ENCODE measurements at regions not wholly inside any gene's neighbourhood (a gene's known extent, or its start where the extent isn't known, plus 50 kb on each side); places are given as distances from the start of the nearest gene placed in this dataset.
"Not testable (repeated sequence)": the region's sequence is repeated elsewhere in the genome, so short reads cannot be mapped to it uniquely, and the experiment has no call there.

DNA sequence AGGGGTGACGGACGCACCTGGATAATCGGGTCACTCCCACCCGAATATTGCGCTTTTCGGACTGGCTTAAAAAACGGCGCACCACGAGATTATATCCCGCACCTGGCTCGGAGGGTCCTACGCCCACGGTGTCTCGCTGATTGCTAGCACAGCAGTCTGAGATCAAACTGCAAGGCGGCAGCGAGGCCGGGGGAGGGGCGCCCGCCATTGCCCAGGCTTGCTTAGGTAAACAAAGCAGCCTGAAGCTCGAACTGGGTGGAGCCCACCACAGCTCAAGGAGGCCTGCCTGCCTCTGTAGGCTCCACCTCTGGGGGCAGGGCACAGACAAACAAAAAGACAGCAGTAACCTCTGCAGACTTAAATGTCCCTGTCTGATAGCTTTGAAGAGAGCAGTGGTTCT lies 294.9 kb upstream of the DIO3 start:
- DNase-seq (ENCODE audit: low read depth); in situ Hi-C loops (cut with HindIII; ENCODE audit: low pct_unique_long_range_greater_than_20kb, low sequenced_read_pairs): not testable (repeated sequence)

DNA sequence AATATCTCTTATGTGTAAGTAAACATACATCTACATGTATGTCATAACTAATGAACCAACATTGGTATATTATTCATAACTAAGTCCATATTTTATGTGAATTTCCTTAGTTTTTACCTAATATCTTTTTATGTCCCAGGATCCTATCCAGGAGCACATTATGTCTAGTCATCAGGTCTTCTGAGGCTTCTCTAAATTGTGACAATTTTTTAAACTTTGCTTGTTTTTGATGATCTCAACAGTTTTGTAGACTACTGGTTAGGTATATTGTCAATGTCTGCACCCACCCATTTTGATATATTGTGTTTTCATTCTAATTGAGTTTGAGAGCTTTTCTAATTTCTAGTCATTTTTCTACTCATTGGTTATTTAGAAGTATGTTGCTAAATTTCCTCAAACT lies 288.2 kb upstream of the DIO3 start:
- DNase-seq (ENCODE audit: low read depth), result no peak
- in situ Hi-C loops (cut with HindIII; ENCODE audit: low pct_unique_long_range_greater_than_20kb, low sequenced_read_pairs), result no loop called here

DNA sequence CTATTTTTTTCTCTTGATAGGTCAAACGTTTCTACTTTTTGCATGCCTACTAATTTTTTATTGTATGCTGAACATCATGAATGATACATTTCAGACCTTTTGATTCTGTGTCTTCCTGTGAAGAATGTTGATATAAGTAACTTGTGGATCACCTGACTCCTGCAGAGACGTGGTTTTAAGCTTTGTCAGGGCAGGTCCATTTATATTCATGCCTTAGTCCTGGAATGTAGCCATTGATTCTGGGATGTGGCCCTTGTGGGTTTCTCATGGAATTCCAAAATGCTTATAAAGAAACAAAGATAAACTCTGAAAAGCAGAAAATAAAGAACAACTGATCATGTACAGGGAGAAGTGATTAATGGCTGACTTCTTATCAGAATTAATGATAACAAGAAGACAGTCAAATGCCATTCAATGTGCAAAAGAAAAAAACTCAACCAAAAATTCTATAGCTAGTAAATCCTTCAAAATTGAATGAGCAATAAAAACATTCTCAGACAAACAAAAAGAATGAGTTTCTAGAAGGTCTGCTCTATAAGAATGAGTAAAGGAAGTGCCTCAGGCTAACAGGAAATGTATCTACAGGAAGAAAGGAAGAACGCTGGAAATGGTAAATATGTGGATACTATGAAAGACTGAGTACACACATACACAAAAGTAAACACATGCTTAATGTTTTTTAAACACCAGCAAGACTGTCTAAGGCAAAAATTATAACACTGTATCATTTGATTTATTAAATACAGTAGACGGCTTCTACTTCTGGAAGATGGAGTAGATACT lies 284.8 kb upstream of the DIO3 start:
- no peak for DNase-seq (ENCODE audit: low read depth)
- in situ Hi-C loops (cut with HindIII; ENCODE audit: low pct_unique_long_range_greater_than_20kb, low sequenced_read_pairs), result no loop called here

DNA sequence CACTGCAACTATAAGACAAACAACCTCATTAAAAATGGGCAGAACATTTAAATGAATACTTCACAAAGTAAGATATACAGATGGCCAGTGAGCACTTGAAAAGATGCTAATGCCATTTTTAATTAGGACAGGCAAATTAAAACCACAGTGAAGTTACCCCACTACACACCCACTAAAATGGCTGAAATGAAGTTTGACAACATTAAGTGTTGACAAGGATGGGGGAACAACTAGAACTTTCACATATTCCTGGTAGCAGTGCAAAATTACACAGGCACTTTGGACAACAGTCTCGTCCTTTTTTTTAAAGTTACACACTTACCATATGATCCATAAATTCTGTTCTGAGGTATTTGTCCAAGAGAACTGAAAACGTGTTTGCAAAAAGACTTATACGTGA lies 278.9 kb upstream of the DIO3 start:
- in situ Hi-C loops (cut with HindIII; ENCODE audit: low pct_unique_long_range_greater_than_20kb, low sequenced_read_pairs), result no loop called here
- DNase-seq (ENCODE audit: low read depth), result no peak

DNA sequence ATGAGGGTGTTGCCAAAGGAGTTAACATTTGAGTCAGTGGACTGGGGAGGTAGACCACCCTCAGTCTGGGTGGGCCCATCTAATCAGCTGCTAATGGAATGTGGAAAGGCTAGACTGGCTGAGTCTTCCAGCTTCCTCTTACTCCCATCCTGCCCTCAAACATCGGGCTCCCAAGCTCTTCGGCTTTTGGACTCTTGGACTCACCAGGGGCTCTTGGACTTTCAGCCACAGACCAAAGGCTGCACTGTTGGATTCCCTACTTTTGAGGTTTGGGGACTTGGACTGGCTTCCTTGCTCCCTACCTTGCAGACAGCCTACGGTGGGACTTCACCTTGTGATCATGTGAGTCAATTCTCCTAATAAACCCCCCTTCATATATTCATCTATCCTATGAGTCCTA lies 276.6 kb upstream of the DIO3 start:
- in situ Hi-C loops (cut with HindIII; ENCODE audit: low pct_unique_long_range_greater_than_20kb, low sequenced_read_pairs), result no loop called here
- no peak for DNase-seq (ENCODE audit: low read depth)

DNA sequence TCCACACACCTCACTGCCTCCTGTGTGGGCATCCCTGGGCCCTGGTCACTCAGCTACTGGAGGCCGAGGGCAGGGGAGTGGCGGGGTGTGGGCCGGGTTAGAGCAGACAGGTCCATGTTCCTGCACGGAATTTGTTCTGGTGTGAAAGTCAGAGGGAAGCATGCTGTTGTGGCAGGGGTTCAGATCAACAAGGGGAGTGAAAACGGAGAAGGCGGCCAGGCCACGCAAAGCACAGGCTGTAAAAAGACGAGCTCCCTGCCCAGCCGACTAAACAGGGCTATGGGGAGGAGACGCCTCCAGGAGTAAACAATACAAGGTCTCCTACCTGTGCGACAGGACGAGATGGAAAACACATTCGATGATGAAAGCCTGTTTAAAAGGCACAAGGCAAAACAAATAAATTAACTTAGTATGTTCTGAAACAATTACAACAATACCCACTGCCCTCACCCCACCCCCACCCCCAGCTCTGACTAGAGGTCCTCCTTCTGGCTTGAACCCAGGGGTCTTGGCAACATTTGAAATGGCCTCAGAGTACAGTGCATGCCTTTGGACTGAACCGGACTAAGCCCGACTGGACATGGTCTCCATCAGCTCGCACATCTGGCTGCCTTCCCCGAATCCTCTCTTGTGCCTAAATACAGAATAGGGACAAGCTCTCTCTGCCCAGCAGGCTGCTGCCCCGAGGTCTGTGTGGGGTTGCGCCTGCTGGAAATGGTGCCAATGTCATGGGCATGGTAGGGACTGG lies 274.9 kb upstream of the DIO3 start:
- no peak for DNase-seq (ENCODE audit: low read depth)
- in situ Hi-C loops (cut with HindIII; ENCODE audit: low pct_unique_long_range_greater_than_20kb, low sequenced_read_pairs), result no loop called here

DNA sequence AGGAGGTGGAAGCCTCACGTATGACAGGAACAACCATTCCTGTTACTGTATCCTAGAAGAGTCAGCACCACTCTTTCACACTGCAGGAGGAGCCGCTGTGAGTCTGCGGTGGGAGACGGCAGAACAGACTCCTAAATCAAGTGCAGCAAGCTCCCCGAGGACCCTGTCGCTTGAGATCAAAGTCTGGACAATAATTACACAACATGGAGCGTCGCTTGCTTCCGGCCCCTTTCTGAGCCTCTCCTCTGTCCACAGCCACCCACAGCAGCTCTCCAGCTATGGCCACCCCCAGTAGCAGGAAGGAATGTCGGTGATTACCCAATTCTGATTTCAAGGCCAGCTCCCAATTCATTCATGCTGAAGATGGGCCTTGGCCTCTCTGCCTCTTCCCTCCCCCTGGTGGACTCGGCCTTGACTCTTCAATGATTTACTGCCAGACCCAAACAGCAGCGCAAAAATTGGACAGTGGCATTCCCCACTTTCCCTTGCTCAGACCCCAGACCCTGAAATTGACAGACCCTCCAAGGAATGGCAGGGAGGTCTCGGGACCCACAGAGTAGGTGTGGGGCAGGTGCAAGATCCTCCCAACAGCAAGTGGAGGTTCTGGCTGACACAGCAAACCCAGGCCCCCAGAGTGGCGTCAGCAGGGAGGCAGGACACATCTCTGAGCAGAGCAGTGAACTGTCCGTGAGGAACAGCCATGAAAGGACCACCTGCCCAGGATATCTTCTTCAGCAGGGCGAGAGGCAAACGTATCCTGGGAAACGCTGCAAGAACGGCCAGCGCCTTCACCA lies 272.7 kb upstream of the DIO3 start:
- DNase-seq (ENCODE audit: low read depth), result no peak
- in situ Hi-C loops (cut with HindIII; ENCODE audit: low pct_unique_long_range_greater_than_20kb, low sequenced_read_pairs), result no loop called here

DNA sequence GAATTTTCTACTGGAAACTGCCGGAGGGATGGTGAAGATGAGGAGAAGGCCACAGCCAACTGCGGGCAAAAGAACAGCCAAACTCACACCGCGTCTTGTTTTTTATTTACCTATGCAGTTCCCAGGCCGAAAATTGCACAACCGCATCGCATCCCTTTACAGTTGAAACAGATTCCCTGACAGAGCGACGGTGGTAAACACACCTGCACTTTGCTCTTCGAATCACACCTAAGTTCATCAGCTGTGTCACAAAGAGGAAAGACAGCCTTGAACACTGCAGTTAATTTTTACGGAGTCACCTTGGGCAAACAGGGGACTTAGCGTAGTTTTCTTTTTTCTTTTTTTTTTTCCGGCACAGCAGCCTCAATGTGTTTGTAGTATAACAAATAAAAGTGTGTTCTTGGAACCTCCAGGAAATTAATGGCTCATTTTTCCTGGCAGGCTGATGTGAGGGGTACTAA lies 272.0 kb upstream of the DIO3 start:
- DNase-seq (ENCODE audit: low read depth), result no peak
- in situ Hi-C loops (cut with HindIII; ENCODE audit: low pct_unique_long_range_greater_than_20kb, low sequenced_read_pairs), result no loop called here

DNA sequence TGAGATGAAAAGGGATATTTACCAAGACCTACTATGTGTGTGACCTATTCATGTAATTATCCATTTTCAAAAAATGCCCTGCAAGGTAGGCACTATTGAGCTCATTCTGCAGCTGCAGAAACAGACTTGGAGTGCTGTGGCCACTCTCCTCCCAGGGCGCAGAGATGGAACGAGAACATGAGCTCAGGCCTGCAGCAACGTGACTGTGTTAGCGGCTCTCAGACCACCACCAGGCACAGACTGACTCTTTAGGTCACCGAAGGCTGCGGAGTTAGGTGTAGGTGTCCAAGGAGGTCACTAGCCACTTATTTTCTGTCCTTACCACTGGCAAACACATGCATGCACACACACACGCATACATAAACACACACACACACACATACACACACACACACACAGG lies 271.4 kb upstream of the DIO3 start:
- in situ Hi-C loops (cut with HindIII; ENCODE audit: low pct_unique_long_range_greater_than_20kb, low sequenced_read_pairs), result no loop called here

DNA sequence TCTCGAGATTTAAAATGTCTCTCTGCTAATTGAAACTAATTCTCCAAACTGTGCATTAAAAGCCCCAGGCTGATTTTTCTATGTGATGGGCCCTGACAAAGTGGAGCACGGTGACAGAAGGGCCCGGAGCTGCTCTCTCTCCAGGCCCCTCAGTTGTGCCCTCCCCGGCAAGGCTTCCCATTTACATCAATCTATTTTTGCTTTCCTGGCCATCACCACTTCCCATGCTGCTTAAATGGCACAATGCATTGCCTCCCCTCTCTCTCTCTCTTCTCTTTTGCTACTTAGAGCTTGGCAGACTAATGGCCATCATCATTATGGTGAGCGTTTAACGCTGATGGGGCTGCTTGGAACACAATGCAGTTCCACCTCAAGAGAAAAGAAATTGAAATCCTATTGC lies 270.7 kb upstream of the DIO3 start:
- in situ Hi-C loops (cut with HindIII; ENCODE audit: low pct_unique_long_range_greater_than_20kb, low sequenced_read_pairs), result no loop called here
- no peak for DNase-seq (ENCODE audit: low read depth)

More for the DNA sequence above, 271.4 kb upstream of the DIO3 start:
- no peak for DNase-seq (ENCODE audit: low read depth)

DNA sequence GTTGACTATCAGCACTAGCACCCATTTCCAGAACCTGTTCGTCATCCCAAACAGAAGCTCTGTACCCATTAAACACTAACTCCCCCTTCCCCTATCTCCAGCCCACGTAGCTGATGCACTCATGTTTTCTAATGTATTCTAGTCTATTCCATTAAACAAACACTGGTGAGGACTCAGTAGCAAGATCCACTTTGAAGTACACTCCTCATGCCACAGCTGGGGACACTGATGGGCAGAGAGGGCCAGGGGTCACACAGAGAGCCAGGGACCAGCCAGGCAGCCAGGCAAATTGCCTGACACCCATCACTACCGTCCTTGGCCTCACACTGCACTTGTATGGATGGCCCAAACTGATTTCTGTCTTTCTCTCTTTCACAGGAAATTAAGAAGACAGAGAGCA lies 269.9 kb upstream of the DIO3 start:
- in situ Hi-C loops (cut with HindIII; ENCODE audit: low pct_unique_long_range_greater_than_20kb, low sequenced_read_pairs), result no loop called here
- DNase-seq (ENCODE audit: low read depth), result no peak

DNA sequence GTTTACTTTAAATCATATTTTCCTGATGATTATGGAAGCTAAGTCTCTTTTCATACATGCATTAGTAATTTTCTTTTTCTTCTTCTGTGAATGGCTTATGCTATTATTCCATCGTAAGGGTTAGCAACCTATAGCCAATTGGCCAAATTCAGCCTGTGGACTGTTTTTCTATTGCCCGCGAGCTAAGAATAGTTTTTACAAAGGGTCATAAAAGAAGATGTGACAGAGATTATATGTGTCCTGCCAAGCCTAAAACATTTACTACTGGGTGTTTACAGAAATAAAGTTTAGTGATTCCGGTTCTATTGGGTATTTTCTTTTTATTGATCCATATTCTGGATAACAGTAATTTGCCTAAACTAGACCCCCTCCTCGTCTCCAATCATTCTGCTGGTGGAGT lies 268.8 kb upstream of the DIO3 start:
- in situ Hi-C loops (cut with HindIII; ENCODE audit: low pct_unique_long_range_greater_than_20kb, low sequenced_read_pairs), result no loop called here

DNA sequence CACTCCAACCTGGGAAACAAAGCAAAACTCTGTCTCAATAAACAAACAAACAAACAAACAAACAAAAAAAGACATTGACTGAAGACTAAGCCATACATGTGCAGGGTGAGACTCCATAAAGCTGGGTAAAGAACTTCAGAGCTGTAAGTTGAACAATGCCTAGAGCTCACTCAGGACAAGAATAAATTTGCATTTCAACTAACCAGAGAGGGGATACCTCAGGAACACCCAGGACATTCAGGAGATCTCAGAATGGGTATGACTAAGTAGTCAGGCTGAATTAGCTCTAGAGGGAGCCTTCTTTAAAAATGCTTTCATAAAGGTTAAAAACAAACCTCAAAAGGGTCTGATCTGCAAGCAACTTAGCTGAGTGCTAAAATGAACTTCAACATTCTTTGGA lies 267.7 kb upstream of the DIO3 start:
- in situ Hi-C loops (cut with HindIII; ENCODE audit: low pct_unique_long_range_greater_than_20kb, low sequenced_read_pairs), result no loop called here
- DNase-seq (ENCODE audit: low read depth), result no peak

More for the DNA sequence above, 268.8 kb upstream of the DIO3 start:
- DNase-seq (ENCODE audit: low read depth), result no peak

DNA sequence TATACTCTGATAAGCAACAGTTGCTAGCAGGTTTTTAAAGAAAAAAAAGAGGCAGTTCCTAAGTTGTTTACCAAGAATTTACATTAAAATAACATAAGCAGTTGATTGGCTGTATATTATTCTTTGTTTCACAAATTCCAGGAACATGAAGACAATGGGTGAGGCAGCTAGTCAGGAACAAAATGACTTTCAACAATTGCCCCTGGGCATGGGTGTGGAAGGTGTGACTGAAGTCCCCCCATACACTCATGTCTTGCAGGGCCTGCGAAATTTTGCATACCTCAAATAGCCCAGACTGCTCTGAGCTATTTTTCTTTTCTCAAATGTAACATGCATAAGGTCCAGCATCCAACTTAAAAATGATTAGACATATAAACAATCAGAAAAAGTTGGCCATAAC lies 267.2 kb upstream of the DIO3 start:
- in situ Hi-C loops (cut with HindIII; ENCODE audit: low pct_unique_long_range_greater_than_20kb, low sequenced_read_pairs), result no loop called here
- DNase-seq (ENCODE audit: low read depth), result no peak

DNA sequence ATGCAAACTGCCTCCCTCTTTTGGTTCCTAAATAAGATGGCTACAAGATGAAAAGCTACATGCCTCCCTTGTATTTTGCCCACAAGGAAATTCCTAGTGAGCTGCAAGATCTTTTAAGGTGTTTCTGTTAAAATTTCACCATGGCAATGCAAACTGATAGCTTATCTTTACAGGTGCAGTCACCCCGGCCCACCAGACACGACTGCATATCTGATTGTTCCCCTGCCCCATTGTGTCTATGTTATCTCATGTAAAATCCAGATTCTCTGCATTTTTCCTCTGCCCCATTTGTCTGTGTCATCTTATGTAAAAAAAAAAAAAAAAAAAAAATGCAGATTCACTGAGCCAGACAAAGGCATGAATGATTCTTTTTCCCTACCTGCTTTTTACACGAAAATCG lies 261.5 kb upstream of the DIO3 start:
- DNase-seq (ENCODE audit: low read depth); in situ Hi-C loops (cut with HindIII; ENCODE audit: low pct_unique_long_range_greater_than_20kb, low sequenced_read_pairs): not testable (repeated sequence)

DNA sequence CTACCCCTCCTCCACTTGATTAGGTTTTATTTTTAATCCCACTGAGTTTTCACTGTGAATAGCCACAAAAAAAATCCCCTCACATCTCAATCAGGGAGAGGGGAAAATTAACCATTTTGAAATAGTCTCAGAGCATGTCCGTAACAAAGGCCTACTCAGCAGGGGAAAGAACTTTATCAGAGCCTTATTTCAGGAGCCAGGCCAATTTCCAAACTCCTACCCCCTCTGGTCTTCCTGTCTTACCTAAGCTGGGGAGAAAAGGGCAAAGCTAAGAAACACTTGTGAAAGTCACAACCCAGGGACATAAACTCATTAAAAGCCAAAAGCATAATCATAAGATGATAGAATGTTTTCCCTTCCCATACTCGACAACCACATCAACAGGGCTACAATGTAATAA lies 260.3 kb upstream of the DIO3 start:
- in situ Hi-C loops (cut with HindIII; ENCODE audit: low pct_unique_long_range_greater_than_20kb, low sequenced_read_pairs), result no loop called here
- no peak for DNase-seq (ENCODE audit: low read depth)

DNA sequence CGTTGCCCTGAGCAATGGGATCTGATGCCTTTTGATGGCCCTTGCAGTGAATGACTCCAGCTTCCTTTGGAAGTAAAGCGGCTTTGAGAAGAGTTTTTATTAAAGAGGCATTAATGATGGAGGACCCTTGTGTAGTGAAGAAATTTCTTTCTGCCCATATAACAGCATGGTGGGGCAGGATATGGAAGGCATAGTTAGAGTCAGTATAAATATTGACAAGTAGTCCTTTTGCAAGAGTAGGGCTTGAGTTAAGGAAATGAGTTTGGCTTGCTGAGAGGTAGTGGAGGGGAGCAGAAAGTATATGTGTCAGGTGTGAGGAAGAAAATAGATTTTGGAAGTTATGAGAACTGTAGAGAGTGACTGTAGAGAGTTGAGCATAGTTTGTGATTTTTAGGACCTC lies 254.1 kb upstream of the DIO3 start:
- DNase-seq (ENCODE audit: low read depth); in situ Hi-C loops (cut with HindIII; ENCODE audit: low pct_unique_long_range_greater_than_20kb, low sequenced_read_pairs): not testable (repeated sequence)

DNA sequence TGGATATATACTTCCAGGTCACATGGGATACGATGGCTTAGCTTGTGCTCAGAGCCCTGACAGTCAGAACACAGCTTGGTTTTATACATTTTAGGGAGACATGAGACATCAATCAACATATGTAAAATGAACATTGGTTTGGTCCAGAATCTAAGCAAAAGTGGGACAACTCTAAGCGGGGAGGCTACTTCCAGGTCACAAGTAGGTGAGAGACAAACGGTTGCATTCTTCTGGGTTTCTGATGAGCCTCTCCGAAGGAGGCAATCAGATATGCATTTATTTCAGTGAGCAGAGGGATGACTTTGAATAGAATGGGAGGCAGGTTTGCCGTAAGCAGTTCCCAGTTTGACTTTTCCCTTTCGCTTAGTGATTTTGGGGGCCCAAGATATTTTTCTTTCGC lies 250.1 kb upstream of the DIO3 start:
- DNase-seq (ENCODE audit: low read depth); in situ Hi-C loops (cut with HindIII; ENCODE audit: low pct_unique_long_range_greater_than_20kb, low sequenced_read_pairs): not testable (repeated sequence)

DNA sequence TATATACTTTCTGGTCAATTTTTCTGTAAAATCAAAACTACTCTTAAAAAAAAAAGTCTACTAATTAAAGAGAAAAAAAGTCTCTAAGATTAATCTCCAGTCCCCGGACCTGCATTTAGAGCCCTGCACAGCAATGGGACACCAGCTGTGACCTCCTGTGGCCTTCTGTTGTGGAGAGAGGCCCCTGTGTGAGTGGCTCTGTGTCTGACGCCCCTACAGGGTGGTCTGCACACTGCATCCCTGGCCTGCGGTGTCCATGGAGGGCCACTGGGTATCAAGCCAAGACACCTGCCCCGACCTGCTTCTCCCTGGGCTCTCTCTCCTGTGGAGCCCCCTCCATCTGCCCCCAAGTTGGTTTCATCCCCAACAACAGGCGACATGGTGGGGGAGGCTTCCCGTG lies 248.0 kb upstream of the DIO3 start:
- in situ Hi-C loops (cut with HindIII; ENCODE audit: low pct_unique_long_range_greater_than_20kb, low sequenced_read_pairs), result no loop called here
- DNase-seq (ENCODE audit: low read depth), result no peak

All from Caki2 (cell line).